WI38 (cell line): ENCODE measurements at regions not wholly inside any gene's neighbourhood (a gene's known extent, or its start where the extent isn't known, plus 50 kb on each side); places are given as distances from the start of the nearest gene placed in this dataset.

ENCODE experiments used
- H3K4me3 ChIP-seq: 2 replicates; pipeline ENCODE4 v1.5.1; 2011; ENCODE audit warnings: low read depth, mild to moderate bottlenecking, control low read depth, low read length
- CTCF ChIP-seq: IDR thresholded peaks from 2 replicates; pipeline ENCODE4 v1.5.1; 2012; ENCODE audit warnings: low read depth, mild to moderate bottlenecking, control low read depth, low read length

- no peak overlapping the region for H3K4me3 ChIP-seq
- no peak for TF ChIP-seq CTCF
Observed at GRCh38 chr5:7331131-7331530, 64.8 kb upstream of the ADCY2 start.
